LNCaP clone FGC (cell line): ENCODE measurements at regions not wholly inside any gene's neighbourhood (a gene's known extent, or its start where the extent isn't known, plus 50 kb on each side); places are given as distances from the start of the nearest gene placed in this dataset.

ENCODE experiments used
- DNase-seq: peaks from one replicate; pipeline ENCODE4 v3.0.0-alpha.2; 2011; ENCODE audit warnings: low read depth
- H3K4me3 ChIP-seq: 2 replicates; pipeline ENCODE4 v1.5.1; 2011; ENCODE audit warnings: mild to moderate bottlenecking, low read depth, low read length, control low read depth
- TF ChIP-seq, protein P1 (sequence below): IDR thresholded peaks from 2 replicates; pipeline ENCODE4 v1.5.1; 2012; ENCODE audit warnings: mild to moderate bottlenecking; ENCODE audit not compliant: control insufficient read depth, insufficient read depth; ENCODE audit errors: extremely low read depth

GRCh38 chr6:159390381-159390780 lies 221.2 kb downstream of the FNDC1 start:
- DNase-seq = no peak
- TF ChIP-seq, protein P1, sequence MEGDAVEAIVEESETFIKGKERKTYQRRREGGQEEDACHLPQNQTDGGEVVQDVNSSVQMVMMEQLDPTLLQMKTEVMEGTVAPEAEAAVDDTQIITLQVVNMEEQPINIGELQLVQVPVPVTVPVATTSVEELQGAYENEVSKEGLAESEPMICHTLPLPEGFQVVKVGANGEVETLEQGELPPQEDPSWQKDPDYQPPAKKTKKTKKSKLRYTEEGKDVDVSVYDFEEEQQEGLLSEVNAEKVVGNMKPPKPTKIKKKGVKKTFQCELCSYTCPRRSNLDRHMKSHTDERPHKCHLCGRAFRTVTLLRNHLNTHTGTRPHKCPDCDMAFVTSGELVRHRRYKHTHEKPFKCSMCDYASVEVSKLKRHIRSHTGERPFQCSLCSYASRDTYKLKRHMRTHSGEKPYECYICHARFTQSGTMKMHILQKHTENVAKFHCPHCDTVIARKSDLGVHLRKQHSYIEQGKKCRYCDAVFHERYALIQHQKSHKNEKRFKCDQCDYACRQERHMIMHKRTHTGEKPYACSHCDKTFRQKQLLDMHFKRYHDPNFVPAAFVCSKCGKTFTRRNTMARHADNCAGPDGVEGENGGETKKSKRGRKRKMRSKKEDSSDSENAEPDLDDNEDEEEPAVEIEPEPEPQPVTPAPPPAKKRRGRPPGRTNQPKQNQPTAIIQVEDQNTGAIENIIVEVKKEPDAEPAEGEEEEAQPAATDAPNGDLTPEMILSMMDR = no peak
- H3K4me3 ChIP-seq = no peak overlapping the region

DNA sequence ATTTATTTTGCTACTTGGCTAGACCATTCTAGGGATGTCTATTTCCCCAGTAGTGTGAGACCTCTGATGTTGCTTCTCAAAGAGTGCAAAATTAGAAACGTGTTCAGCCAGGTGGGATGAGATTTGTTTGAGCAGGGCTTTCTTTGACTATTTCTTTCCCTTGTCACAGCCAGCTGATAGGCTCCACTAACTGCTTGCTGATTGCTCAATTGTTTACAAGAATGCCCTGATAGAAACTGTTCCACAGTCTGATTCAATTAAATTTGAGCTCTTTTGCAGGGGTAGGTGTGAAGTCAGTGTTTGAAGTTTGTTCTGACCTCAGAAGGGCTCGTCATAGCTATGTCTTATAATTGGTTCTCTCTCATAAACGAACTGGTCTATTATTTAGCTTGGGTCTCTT lies 220.5 kb downstream of the FNDC1 start:
- H3K4me3 ChIP-seq = no peak overlapping the region
- TF ChIP-seq, protein P1 = no peak
- no peak for DNase-seq

DNA sequence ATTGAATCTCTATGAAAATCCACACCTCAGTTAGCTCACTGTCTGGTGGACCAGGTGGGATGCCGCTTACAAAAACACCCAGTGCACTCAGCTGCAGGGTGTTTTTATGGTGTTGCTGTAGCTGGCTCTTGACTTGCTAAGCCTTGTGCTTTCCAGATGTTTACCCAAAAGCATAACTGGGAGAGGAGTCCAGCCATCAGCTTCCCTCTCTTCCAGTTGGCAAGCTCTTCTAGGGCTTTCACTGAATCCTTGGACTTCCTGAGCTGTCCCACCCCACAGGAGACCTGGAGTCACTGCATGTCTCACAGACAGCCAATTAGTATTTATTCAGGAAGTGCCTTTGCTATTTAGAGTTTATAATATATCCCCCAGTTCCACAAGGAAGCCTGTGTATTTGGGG lies 210.9 kb downstream of the FNDC1 start:
- H3K4me3 ChIP-seq = no peak overlapping the region
- TF ChIP-seq, protein P1 = no peak
- no peak for DNase-seq

DNA sequence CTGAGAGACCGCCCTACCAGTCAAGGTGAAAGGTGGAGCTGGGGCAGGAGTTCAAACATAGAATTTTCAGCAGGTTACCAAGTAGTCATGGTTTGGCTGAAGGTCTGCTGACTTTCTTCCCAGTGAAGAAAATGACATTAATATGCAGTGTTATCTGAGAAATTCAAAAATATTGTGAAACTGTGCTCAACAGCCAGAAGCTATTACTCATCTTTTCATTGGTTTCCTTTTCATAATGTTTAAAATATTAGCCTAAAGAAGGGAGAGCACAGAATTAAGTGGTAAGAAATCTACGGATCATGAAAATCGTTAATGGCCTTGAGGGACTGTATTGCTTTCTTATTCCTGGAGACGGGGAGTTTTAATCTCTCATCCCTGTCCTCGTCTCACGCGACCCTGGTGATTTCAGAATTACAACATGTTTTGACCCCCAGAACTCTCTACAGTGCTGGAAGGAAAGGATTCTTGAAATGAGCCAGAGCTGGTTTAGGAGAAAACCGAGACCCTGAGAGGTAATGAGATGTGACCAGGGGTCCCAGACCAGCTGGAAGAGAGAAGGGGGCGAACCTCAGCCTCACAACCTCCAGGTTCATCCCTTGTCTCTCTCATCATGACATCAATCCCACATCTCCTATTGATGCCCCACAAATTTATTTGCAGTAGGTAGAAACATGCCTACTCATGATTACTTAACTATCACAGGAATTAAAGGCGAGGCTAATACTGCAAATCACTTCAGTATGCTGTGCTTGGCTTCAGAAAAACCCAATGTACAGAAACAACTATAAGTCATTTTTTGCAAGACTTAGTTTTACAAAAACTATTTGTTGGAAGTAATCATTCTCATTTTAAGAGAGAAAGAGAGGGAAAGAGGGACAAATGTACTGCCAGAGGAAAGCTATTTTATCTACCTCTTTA lies 209.5 kb downstream of the FNDC1 start:
- TF ChIP-seq, protein P1 = no peak
- no peak for DNase-seq
- H3K4me3 ChIP-seq = no peak overlapping the region

- no peak for DNase-seq
- no peak overlapping the region for H3K4me3 ChIP-seq
Measured at GRCh38 chr6:159376516-159377158, 207.4 kb downstream of the FNDC1 start.

GRCh38 chr6:159375014-159375413 lies 205.8 kb downstream of the FNDC1 start:
- no peak overlapping the region for H3K4me3 ChIP-seq
- no peak for DNase-seq
- TF ChIP-seq, protein P1 = no peak

More at GRCh38 chr6:159376516-159377158, 207.4 kb downstream of the FNDC1 start:
- TF ChIP-seq, protein P1 = no peak
